WTC11 (cell line): ENCODE measurements at regions not wholly inside any gene's neighbourhood (a gene's known extent, or its start where the extent isn't known, plus 50 kb on each side); places are given as distances from the start of the nearest gene placed in this dataset.

Experiments
- ATAC-seq: fragments of 200-7000 bp; cut with Tn5 transposase; 2 replicates; pipeline ENCODE4 v1.10.0; 2021; ENCODE audit warnings: mild to moderate bottlenecking, moderate library complexity
- CTCF ChIA-PET: fragments of 300-600 bp; sonication (Branson Sonifier 250); formaldehyde crosslinking; loops from one replicate; lab custom pipeline; 2021; ENCODE audit warnings: antibody characterized with exemption; lab: Charles Lee
- POLR2A ChIA-PET: fragments of 350-600 bp; sonication (Branson Sonifier 250); formaldehyde crosslinking; loops from one replicate; lab custom pipeline; 2021; ENCODE audit warnings: antibody characterized with exemption; lab: Charles Lee
- DNase-seq: peaks from one replicate; pipeline ENCODE4 v3.0.0; 2021; ENCODE audit warnings: low spot score
- H3K27ac Mint-ChIP-seq: 2 replicates; pipeline ENCODE4 v1.8.0; 2021; ENCODE audit warnings: mixed read lengths
- H3K27me3 Mint-ChIP-seq: 2 replicates; pipeline ENCODE4 v1.8.0; 2021; ENCODE audit warnings: low read depth, mild to moderate bottlenecking, moderate library complexity, mixed read lengths
- H3K36me3 Mint-ChIP-seq: 2 replicates; pipeline ENCODE4 v1.8.0; 2021; ENCODE audit warnings: mixed read lengths
- H3K4me1 Mint-ChIP-seq: 2 replicates; pipeline ENCODE4 v1.8.0; 2022; ENCODE audit warnings: mixed read lengths
- H3K4me3 Mint-ChIP-seq: 2 replicates; pipeline ENCODE4 v1.8.0; 2021; ENCODE audit warnings: mild to moderate bottlenecking, moderate library complexity, mixed read lengths
- H3K9me3 Mint-ChIP-seq: 2 replicates; pipeline ENCODE4 v1.8.0; 2021; ENCODE audit warnings: mixed read lengths
- AR ChIP-seq: fragments of 250-450 bp; sonication (Bioruptor Pico); IDR thresholded peaks from 2 replicates; pipeline ENCODE4 v1.9.0; 2021; ENCODE audit warnings: mild to moderate bottlenecking
- ARID4B ChIP-seq: sonication (generic); formaldehyde crosslinking; IDR thresholded peaks from 2 replicates; pipeline ENCODE4 v1.8.0; 2023; ENCODE audit warnings: missing genetic modification reagents, mild to moderate bottlenecking, borderline replicate concordance
- HMGXB4 ChIP-seq: sonication (generic); formaldehyde crosslinking; IDR thresholded peaks from 2 replicates; pipeline ENCODE4 v1.8.1; 2023; ENCODE audit warnings: mild to moderate bottlenecking, moderate library complexity, missing genetic modification reagents
- TCF7 ChIP-seq: sonication (generic); formaldehyde crosslinking; IDR thresholded peaks from 2 replicates; pipeline ENCODE4 v1.8.0; 2022; ENCODE audit warnings: mild to moderate bottlenecking, low read depth, missing genetic modification reagents, moderate library complexity
- ZBTB21 ChIP-seq: sonication (generic); formaldehyde crosslinking; IDR thresholded peaks from 2 replicates; pipeline ENCODE4 v1.8.1; 2023; ENCODE audit warnings: mild to moderate bottlenecking, missing genetic modification reagents, borderline replicate concordance
- ZNF219 ChIP-seq: sonication (generic); formaldehyde crosslinking; IDR thresholded peaks from 2 replicates; pipeline ENCODE4 v1.8.0; 2023; ENCODE audit warnings: missing genetic modification reagents, mild to moderate bottlenecking, borderline replicate concordance
- ZNF423 ChIP-seq: fragments of 250-450 bp; sonication (Bioruptor Pico); IDR thresholded peaks from 2 replicates; pipeline ENCODE4 v2.1.2; 2022; ENCODE audit warnings: mild to moderate bottlenecking, moderate library complexity

GRCh38 chr1:29636936-29637335 is 400.6 kb downstream of the PTPRU start (continued):
- TF ChIP-seq HMGXB4, result no peak

- CTCF ChIA-PET, result no interaction called here
- no peak overlapping the region for H3K4me3 Mint-ChIP-seq
Measured at GRCh38 chr1:29635501-29636263, 399.4 kb downstream of the PTPRU start.

More at GRCh38 chr1:29635501-29636263, 399.4 kb downstream of the PTPRU start:
- TF ChIP-seq AR (no peak), ZNF423 (CRISPR knock-in tag) (no peak), TCF7 (CRISPR knock-in tag) (no peak), ZNF219 (CRISPR knock-in tag) (no peak), ARID4B (CRISPR knock-in tag) (no peak), ZBTB21 (CRISPR knock-in tag) (no peak)
- Mint-ChIP-seq H3K36me3 (no peaks in the 10 kb centered on the region), H3K9me3 (no peaks in the 10 kb centered on the region), H3K4me1 (no peaks in the 10 kb centered on the region), H3K27ac (no peak overlapping the region), H3K27me3 (no peaks in the 10 kb centered on the region)
- POLR2A ChIA-PET, result no interaction called here
- ATAC-seq, result no peak
- DNase-seq, result no peak
